ENCODE measurements at regions not wholly inside any gene's neighbourhood (a gene's known extent, or its start where the extent isn't known, plus 50 kb on each side); places are given as distances from the start of the nearest gene placed in this dataset.
"Not testable (repeated sequence)": the region's sequence is repeated elsewhere in the genome, so short reads cannot be mapped to it uniquely, and the experiment has no call there.

- Histone ChIP-seq H2AFZ (ENCODE audit: low read depth, low read length) (no peak overlapping the region), H3K9me3 (ENCODE audit: insufficient read depth, low read depth, low read length) (no peaks in the 10 kb centered on the region), H3K36me3 (ENCODE audit: insufficient read depth, low read length) (no peaks in the 10 kb centered on the region), H3K27ac (ENCODE audit: low read depth, low read length) (no peak overlapping the region), H3K79me2 (ENCODE audit: insufficient read depth, low read length) (no peaks in the 10 kb centered on the region), H3K27me3 (ENCODE audit: insufficient read depth, low read length) (no peaks in the 10 kb centered on the region), H4K20me1 (ENCODE audit: insufficient read depth, low read length) (no peaks in the 10 kb centered on the region), H3K4me3 (ENCODE audit: insufficient read depth, low read depth, low read length) (no peak overlapping the region), H3K9ac (ENCODE audit: low read length) (no peak overlapping the region), H3K4me1 (ENCODE audit: insufficient read depth, low read length) (no peaks in the 10 kb centered on the region), H3K4me2 (ENCODE audit: low read length) (no peak overlapping the region)
- DNase-seq (ENCODE audit: low read depth) = no peak
- no peak for FAIRE-seq
- H3K9me3 Mint-ChIP-seq (ENCODE audit: unreplicated experiment) = peaks cover 2% of the 10 kb centered on the region
- H3K4me1 Mint-ChIP-seq (ENCODE audit: low read depth, unreplicated experiment) = no peaks in the 10 kb centered on the region
- H3K27me3 Mint-ChIP-seq (ENCODE audit: low read depth, unreplicated experiment) = peaks cover 10% of the 10 kb centered on the region
- no peak overlapping the region for H3K27ac Mint-ChIP-seq (ENCODE audit: unreplicated experiment)
- TF ChIP-seq EZH2 (IDR thresholded peaks at IDR 0.05; ENCODE audit: insufficient read depth, low read length) (no peak), CTCF (IDR thresholded peaks at IDR 0.05; ENCODE audit: insufficient read depth, low read depth, low read length) (no peak)
- H3K36me3 Mint-ChIP-seq (ENCODE audit: low read depth, unreplicated experiment) = no peaks in the 10 kb centered on the region
- no peak overlapping the region for H3K4me3 Mint-ChIP-seq (ENCODE audit: unreplicated experiment)
These were observed 173.4 kb upstream of the HUWE1 start for GRCh38 chrX:53859890-53860289.

- no peaks in the 10 kb centered on the region for H3K9me3 ChIP-seq (ENCODE audit: insufficient read depth, low read depth, low read length)
- no peak overlapping the region for H3K27ac ChIP-seq (ENCODE audit: low read depth, low read length)
- H3K4me2 ChIP-seq (ENCODE audit: low read length) = no peak overlapping the region
- DNase-seq (ENCODE audit: low read depth) (peak; percentile 2), FAIRE-seq (peak; percentile 83)
- H3K4me1 ChIP-seq (ENCODE audit: insufficient read depth, low read length) = no peaks in the 10 kb centered on the region
- H3K36me3 Mint-ChIP-seq (ENCODE audit: low read depth, unreplicated experiment) = no peaks in the 10 kb centered on the region
- no peak overlapping the region for H3K4me3 Mint-ChIP-seq (ENCODE audit: unreplicated experiment)
- no peak for TF ChIP-seq EZH2 (IDR thresholded peaks at IDR 0.05; ENCODE audit: insufficient read depth, low read length)
- peak; percentile 28 for TF ChIP-seq CTCF (IDR thresholded peaks at IDR 0.05; ENCODE audit: insufficient read depth, low read depth, low read length)
- no peaks in the 10 kb centered on the region for H3K79me2 ChIP-seq (ENCODE audit: insufficient read depth, low read length)
- no peaks in the 10 kb centered on the region for H3K27me3 ChIP-seq (ENCODE audit: insufficient read depth, low read length)
- H3K27ac Mint-ChIP-seq (ENCODE audit: unreplicated experiment) = no peak overlapping the region
- H4K20me1 ChIP-seq (ENCODE audit: insufficient read depth, low read length) = no peaks in the 10 kb centered on the region
- no peaks in the 10 kb centered on the region for H3K36me3 ChIP-seq (ENCODE audit: insufficient read depth, low read length)
- H3K9ac ChIP-seq (ENCODE audit: low read length) = no peak overlapping the region
- H3K4me1 Mint-ChIP-seq (ENCODE audit: low read depth, unreplicated experiment) = no peaks in the 10 kb centered on the region
- H3K4me3 ChIP-seq (ENCODE audit: insufficient read depth, low read depth, low read length) = no peak overlapping the region
- no peaks in the 10 kb centered on the region for H3K9me3 Mint-ChIP-seq (ENCODE audit: unreplicated experiment)
- no peaks in the 10 kb centered on the region for H3K27me3 Mint-ChIP-seq (ENCODE audit: low read depth, unreplicated experiment)
- no peak overlapping the region for H2AFZ ChIP-seq (ENCODE audit: low read depth, low read length)
These were observed 145.4 kb upstream of the HUWE1 start for GRCh38 chrX:53831662-53832635.

GRCh38 chrX:53824686-53825085 is 138.2 kb upstream of the HUWE1 start:
- H3K9me3 ChIP-seq (ENCODE audit: insufficient read depth, low read depth, low read length) = no peaks in the 10 kb centered on the region
- no peaks in the 10 kb centered on the region for H3K79me2 ChIP-seq (ENCODE audit: insufficient read depth, low read length)
- Mint-ChIP-seq H3K36me3 (ENCODE audit: low read depth, unreplicated experiment) (no peaks in the 10 kb centered on the region), H3K27ac (ENCODE audit: unreplicated experiment) (no peak overlapping the region), H3K4me3 (ENCODE audit: unreplicated experiment) (no peak overlapping the region), H3K9me3 (ENCODE audit: unreplicated experiment) (no peaks in the 10 kb centered on the region), H3K27me3 (ENCODE audit: low read depth, unreplicated experiment) (peaks cover 2% of the 10 kb centered on the region), H3K4me1 (ENCODE audit: low read depth, unreplicated experiment) (no peaks in the 10 kb centered on the region)
- H3K27me3 ChIP-seq (ENCODE audit: insufficient read depth, low read length) = no peaks in the 10 kb centered on the region
- TF ChIP-seq CTCF (IDR thresholded peaks at IDR 0.05; ENCODE audit: insufficient read depth, low read depth, low read length) = no peak
- no peak for TF ChIP-seq EZH2 (IDR thresholded peaks at IDR 0.05; ENCODE audit: insufficient read depth, low read length)
- H3K27ac ChIP-seq (ENCODE audit: low read depth, low read length) = no peak overlapping the region
- H4K20me1 ChIP-seq (ENCODE audit: insufficient read depth, low read length) = no peaks in the 10 kb centered on the region
- no peak overlapping the region for H3K9ac ChIP-seq (ENCODE audit: low read length)
- peak; percentile 45 for FAIRE-seq
- no peak for DNase-seq (ENCODE audit: low read depth)
- H3K4me2 ChIP-seq (ENCODE audit: low read length) = no peak overlapping the region
- no peak overlapping the region for H3K4me3 ChIP-seq (ENCODE audit: insufficient read depth, low read depth, low read length)
- no peak overlapping the region for H2AFZ ChIP-seq (ENCODE audit: low read depth, low read length)
- H3K36me3 ChIP-seq (ENCODE audit: insufficient read depth, low read length) = no peaks in the 10 kb centered on the region
- H3K4me1 ChIP-seq (ENCODE audit: insufficient read depth, low read length) = no peaks in the 10 kb centered on the region

GRCh38 chrX:53818115-53818514 is 131.6 kb upstream of the HUWE1 start:
- not testable (repeated sequence) for H3K9me3 Mint-ChIP-seq (ENCODE audit: unreplicated experiment); H3K4me1 ChIP-seq (ENCODE audit: insufficient read depth, low read length); DNase-seq (ENCODE audit: low read depth); H3K36me3 Mint-ChIP-seq (ENCODE audit: low read depth, unreplicated experiment); H3K4me1 Mint-ChIP-seq (ENCODE audit: low read depth, unreplicated experiment); H3K27ac ChIP-seq (ENCODE audit: low read depth, low read length); H3K27ac Mint-ChIP-seq (ENCODE audit: unreplicated experiment); H3K9ac ChIP-seq (ENCODE audit: low read length); H3K4me3 ChIP-seq (ENCODE audit: insufficient read depth, low read depth, low read length); H2AFZ ChIP-seq (ENCODE audit: low read depth, low read length); H3K27me3 ChIP-seq (ENCODE audit: insufficient read depth, low read length); H3K79me2 ChIP-seq (ENCODE audit: insufficient read depth, low read length); H3K27me3 Mint-ChIP-seq (ENCODE audit: low read depth, unreplicated experiment); H4K20me1 ChIP-seq (ENCODE audit: insufficient read depth, low read length); H3K9me3 ChIP-seq (ENCODE audit: insufficient read depth, low read depth, low read length); H3K36me3 ChIP-seq (ENCODE audit: insufficient read depth, low read length); H3K4me2 ChIP-seq (ENCODE audit: low read length); H3K4me3 Mint-ChIP-seq (ENCODE audit: unreplicated experiment)
- FAIRE-seq = peak; percentile 90
